GM19452 (cell line): ENCODE measurements at regions not wholly inside any gene's neighbourhood (a gene's known extent, or its start where the extent isn't known, plus 50 kb on each side); places are given as distances from the start of the nearest gene placed in this dataset.
"Not testable (repeated sequence)": the region's sequence is repeated elsewhere in the genome, so short reads cannot be mapped to it uniquely, and the experiment has no call there.

Experiments used
- ATAC-seq: cut with Tn5 transposase; IDR thresholded peaks from one replicate; pipeline ENCODE4 v1.9.1; 2021; ENCODE audit not compliant: unreplicated experiment

GRCh38 chr1:112093372-112093694 lies 103.9 kb upstream of the KCND3 start:
- ATAC-seq, result no peak

GRCh38 chr1:112099979-112100378 lies 110.5 kb upstream of the KCND3 start:
- no peak for ATAC-seq

- no peak for ATAC-seq
Measured at GRCh38 chr1:112105557-112105956, 116.1 kb upstream of the KCND3 start.

GRCh38 chr1:112110031-112110430 lies 120.6 kb upstream of the KCND3 start:
- ATAC-seq, result no peak

GRCh38 chr1:112111734-112112133 lies 122.3 kb upstream of the KCND3 start:
- no peak for ATAC-seq

GRCh38 chr1:112114540-112114939 lies 125.1 kb upstream of the KCND3 start:
- ATAC-seq, result no peak

GRCh38 chr1:112126598-112126997 lies 137.1 kb upstream of the KCND3 start:
- ATAC-seq, result no peak

GRCh38 chr1:112127606-112128005 lies 138.1 kb upstream of the KCND3 start:
- not testable (repeated sequence) for ATAC-seq

- no peak for ATAC-seq
Measured at GRCh38 chr1:112133487-112133886, 144.0 kb upstream of the KCND3 start.

- ATAC-seq, result no peak
Measured at GRCh38 chr1:112140743-112141142, 151.3 kb upstream of the KCND3 start.

- no peak for ATAC-seq
Measured at GRCh38 chr1:112141301-112141700, 151.8 kb upstream of the KCND3 start.

GRCh38 chr1:112141923-112142322 lies 152.5 kb upstream of the KCND3 start:
- ATAC-seq, result no peak

- no peak for ATAC-seq
Measured at GRCh38 chr1:112143871-112144441, 154.5 kb upstream of the KCND3 start.

GRCh38 chr1:112144733-112145426 lies 155.4 kb upstream of the KCND3 start:
- ATAC-seq, result no peak

GRCh38 chr1:112146201-112146715 lies 156.8 kb upstream of the KCND3 start:
- no peak for ATAC-seq

- ATAC-seq, result not testable (repeated sequence)
Measured at GRCh38 chr1:112160214-112160613, 170.7 kb upstream of the KCND3 start.

- no peak for ATAC-seq
Measured at GRCh38 chr1:112165375-112165774, 175.9 kb upstream of the KCND3 start.

- no peak for ATAC-seq
Measured at GRCh38 chr1:112169517-112169916, 180.0 kb upstream of the KCND3 start.

- no peak for ATAC-seq
Measured at GRCh38 chr1:112172294-112172882, 182.9 kb upstream of the KCND3 start.

- no peak for ATAC-seq
Measured at GRCh38 chr1:112177314-112177713, 187.8 kb upstream of the KCND3 start.

GRCh38 chr1:112188611-112189010 lies 199.1 kb upstream of the KCND3 start:
- no peak for ATAC-seq

- no peak for ATAC-seq
Measured at GRCh38 chr1:112196008-112196588, 199.9 kb upstream of the CTTNBP2NL start.
